ENCODE measurements at regions not wholly inside any gene's neighbourhood (a gene's known extent, or its start where the extent isn't known, plus 50 kb on each side); places are given as distances from the start of the nearest gene placed in this dataset.

DNA sequence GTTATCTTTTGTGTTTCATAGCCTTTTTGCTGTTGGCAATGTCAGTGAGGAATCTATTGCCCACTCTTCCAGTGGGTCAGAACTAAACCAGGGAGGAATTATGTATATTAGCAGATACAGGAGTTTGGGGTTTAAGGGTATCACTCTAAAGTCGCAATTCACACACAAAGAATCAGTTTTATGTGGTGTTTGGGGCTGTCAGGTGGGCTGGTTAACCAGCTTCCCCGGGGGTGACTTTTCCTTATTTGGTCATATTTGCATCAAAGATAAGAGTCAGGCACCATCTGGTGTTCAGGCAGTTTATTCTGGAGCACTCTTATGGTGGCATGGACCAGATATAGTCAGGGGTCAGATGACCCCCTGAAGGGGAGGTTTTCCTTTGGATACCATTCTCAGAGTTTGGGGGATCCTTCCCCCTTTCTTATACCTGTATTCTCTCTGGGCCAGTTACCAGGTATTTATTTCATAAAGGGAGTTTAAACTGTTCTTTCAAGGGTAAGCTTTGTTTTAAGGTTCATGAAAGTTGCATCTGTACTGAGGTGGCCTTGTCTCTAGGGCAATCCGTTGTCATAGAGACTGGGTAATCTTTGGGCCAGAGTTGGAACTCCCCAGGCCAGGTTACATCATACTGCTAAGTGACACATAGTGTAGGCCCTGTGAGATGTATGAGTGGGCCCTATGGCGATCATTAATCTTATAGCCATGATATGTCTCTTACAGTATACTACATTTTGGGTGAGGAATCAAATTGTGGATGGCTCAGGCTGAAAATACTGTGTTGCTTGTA, 148.2 kb downstream of the RWDD3 start:
- no peak for DNase-seq (ENCODE audit: low read depth)
- TF ChIP-seq, protein P1, sequence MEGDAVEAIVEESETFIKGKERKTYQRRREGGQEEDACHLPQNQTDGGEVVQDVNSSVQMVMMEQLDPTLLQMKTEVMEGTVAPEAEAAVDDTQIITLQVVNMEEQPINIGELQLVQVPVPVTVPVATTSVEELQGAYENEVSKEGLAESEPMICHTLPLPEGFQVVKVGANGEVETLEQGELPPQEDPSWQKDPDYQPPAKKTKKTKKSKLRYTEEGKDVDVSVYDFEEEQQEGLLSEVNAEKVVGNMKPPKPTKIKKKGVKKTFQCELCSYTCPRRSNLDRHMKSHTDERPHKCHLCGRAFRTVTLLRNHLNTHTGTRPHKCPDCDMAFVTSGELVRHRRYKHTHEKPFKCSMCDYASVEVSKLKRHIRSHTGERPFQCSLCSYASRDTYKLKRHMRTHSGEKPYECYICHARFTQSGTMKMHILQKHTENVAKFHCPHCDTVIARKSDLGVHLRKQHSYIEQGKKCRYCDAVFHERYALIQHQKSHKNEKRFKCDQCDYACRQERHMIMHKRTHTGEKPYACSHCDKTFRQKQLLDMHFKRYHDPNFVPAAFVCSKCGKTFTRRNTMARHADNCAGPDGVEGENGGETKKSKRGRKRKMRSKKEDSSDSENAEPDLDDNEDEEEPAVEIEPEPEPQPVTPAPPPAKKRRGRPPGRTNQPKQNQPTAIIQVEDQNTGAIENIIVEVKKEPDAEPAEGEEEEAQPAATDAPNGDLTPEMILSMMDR (IDR thresholded peaks at IDR 0.05; ENCODE audit: low read length, missing control alignments), result no peak

DNA sequence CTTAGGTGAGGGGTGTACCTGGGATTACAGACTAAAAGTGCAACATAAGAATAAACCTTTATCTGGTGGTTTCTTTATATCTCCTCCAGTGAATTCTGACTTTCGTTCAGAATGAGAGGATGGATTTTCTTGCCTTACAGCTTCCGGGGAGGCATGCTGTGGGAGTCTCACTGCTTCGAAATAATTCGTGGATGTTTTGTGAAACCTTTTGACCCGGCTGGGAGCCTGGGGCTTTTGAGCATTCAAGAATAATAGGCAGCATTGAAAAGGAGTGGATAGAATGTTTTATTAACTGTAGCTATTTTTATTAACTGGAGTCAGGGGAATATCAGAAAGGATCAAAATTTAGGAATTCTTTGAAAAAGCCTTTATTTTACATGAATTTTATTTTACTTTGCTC, 149.1 kb downstream of the RWDD3 start:
- no peak for DNase-seq (ENCODE audit: low read depth)
- TF ChIP-seq, protein P1 (IDR thresholded peaks at IDR 0.05; ENCODE audit: low read length, missing control alignments), result no peak
- no peak overlapping the region for H3K4me3 ChIP-seq (replicated peaks; ENCODE audit: low read depth, low read length)

More for the DNA sequence above, 148.2 kb downstream of the RWDD3 start:
- H3K4me3 ChIP-seq (replicated peaks; ENCODE audit: low read depth, low read length), result no peak overlapping the region

DNA sequence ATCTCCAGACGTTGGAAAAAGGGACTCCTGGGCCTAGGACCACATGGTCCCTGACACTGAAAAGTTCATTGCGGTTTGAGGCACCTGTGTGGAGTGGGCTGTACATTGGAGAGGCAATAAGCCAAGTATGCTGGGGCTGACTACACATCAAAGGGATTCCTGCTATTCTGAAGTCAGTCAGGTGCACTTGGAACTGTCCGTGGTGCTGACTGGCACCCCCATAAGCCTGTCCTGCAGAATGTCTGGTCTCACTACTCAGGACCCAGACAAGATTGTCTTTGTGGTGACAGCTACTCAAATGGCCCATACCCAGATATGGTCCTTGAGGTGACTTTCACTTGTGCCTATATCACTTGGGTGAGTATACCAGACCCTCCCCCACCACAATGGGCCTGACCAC, 150.6 kb downstream of the RWDD3 start:
- H3K4me3 ChIP-seq (replicated peaks; ENCODE audit: low read depth, low read length), result no peak overlapping the region
- DNase-seq (ENCODE audit: low read depth), result peak; percentile 2
- TF ChIP-seq, protein P1 (IDR thresholded peaks at IDR 0.05; ENCODE audit: low read length, missing control alignments), result no peak

DNA sequence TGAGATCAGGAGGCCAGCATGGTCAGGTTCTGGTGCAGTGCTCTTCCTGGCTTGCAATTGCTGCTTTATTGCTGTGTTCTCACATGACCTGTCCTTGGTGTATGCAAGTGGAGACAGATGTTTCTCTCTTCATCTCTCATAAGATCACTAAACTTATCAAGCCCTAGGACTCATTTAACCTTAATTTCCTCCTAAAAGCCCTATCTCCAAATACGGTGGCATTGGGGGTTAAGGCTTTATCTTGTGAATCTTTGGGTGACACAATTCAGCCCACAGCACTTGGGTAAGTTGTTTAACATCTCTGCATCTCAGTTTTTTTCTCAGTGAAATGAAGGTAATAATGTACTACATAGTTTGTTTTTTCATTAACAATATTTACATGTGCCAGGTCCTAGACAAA, 152.4 kb downstream of the RWDD3 start:
- no peak for DNase-seq (ENCODE audit: low read depth)

DNA sequence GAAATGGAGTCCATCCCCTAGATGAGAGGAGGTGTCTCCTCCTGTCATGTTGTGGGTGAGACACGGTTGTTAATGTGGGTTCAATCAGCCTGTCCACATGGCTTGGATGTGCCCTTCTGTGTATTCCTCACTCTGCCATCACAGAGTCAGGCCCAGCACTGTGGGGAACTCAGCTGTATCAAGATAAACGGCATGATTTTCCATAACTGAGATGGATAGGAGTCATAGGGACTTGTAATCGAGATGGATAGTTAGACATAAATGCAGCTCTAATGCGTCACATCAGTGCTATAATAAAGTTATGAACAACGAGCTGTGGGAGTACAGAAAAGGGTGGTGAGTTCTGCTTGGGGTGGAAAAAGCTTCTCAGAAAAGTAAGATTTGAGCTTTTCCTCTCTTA, 152.9 kb downstream of the RWDD3 start:
- TF ChIP-seq, protein P1 (IDR thresholded peaks at IDR 0.05; ENCODE audit: low read length, missing control alignments), result no peak
- H3K4me3 ChIP-seq (replicated peaks; ENCODE audit: low read depth, low read length), result no peak overlapping the region
- DNase-seq (ENCODE audit: low read depth), result no peak

More for the DNA sequence above, 152.4 kb downstream of the RWDD3 start:
- no peak overlapping the region for H3K4me3 ChIP-seq (replicated peaks; ENCODE audit: low read depth, low read length)
- TF ChIP-seq, protein P1 (IDR thresholded peaks at IDR 0.05; ENCODE audit: low read length, missing control alignments), result no peak

DNA sequence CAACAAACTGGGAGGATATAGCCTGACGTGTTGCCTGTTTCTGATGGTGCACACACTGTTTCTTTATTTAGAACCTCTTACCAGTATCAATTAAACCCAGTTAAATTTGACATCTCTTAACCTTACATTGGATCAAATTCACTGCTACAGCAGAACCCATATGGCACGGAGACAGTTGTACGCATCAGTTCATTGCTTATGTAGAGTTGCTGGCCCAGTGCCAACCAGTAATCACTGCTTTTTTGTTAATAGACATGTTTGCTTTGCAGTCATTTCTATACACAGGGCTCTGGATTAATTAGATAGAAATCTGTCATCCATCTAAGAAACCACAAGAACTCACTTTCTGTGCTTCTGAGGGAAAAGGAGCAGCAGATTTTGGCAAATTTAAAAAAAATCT, 154.0 kb downstream of the RWDD3 start:
- TF ChIP-seq, protein P1 (IDR thresholded peaks at IDR 0.05; ENCODE audit: low read length, missing control alignments), result no peak
- no peak for DNase-seq (ENCODE audit: low read depth)

DNA sequence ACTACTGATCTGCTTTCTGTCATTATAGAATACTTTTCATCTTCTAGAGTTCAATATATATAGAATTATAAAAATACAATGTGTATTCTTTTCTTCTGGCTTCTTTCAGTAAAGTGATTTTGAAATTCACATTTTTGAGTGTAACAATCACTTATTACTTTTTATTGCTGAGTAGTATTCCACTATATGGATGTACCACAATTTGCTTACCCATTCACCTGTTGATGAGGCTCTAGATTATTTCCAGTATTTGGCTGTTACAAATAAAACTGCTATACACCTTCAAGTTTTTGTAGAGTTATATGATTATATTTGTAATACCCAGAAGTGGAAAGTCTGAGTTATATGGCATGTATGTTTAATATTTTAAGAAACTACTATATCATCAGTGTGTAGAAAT, 159.4 kb downstream of the RWDD3 start:
- no peak overlapping the region for H3K4me3 ChIP-seq (replicated peaks; ENCODE audit: low read depth, low read length)
- TF ChIP-seq, protein P1 (IDR thresholded peaks at IDR 0.05; ENCODE audit: low read length, missing control alignments), result no peak
- no peak for DNase-seq (ENCODE audit: low read depth)

More for the DNA sequence above, 154.0 kb downstream of the RWDD3 start:
- no peak overlapping the region for H3K4me3 ChIP-seq (replicated peaks; ENCODE audit: low read depth, low read length)
